CD4-positive, alpha-beta T cell treated with Interleukin-17A for 4 hours (primary cell): ENCODE measurements at regions not wholly inside any gene's neighbourhood (a gene's known extent, or its start where the extent isn't known, plus 50 kb on each side); places are given as distances from the start of the nearest gene placed in this dataset.
A peak's percentile ranks its signal among the peaks of the same experiment; 100 is the strongest.

ENCODE experiments used
- DNase-seq: peaks from one replicate; pipeline ENCODE4 v3.0.0-alpha.2; 2020; ENCODE audit warnings: mixed read lengths

- no peak for DNase-seq
These were observed 133.4 kb downstream of the TM9SF2 start for GRCh38 chr13:99634672-99635071.

DNA sequence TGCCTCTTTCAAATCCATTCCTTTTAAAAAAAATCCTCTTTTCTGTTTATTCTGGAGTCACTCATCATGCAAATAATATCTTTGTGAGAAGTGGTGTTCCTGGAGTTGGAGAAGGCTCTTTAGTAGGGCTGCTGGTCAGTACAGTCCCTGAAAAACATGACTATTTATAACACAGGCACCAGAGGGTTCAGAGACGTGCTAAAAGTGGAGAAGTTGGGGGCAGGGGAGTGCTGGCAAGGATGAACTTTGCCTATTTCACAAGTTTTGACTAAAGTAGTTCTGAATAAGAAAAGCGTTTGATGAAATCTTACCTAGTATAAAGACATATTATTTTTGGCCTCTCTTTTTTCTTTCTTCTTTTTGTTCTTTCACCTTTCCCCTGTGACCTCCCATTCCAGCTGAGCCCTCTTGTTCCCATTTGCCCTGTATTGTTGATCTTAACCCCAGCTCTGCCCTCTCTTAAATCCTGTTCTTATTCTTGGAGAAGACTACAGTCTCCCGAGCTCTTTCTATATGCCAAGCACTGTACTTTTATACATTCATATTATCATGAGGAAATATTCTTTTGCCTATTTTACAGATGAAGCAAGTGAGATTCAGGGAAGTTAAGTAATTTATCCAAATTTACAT, 129.1 kb downstream of the TM9SF2 start:
- no peak for DNase-seq

- DNase-seq = no peak
These were observed 128.4 kb downstream of the TM9SF2 start for GRCh38 chr13:99629641-99630040.

GRCh38 chr13:99628442-99628841, 127.2 kb downstream of the TM9SF2 start:
- DNase-seq = no peak

DNA sequence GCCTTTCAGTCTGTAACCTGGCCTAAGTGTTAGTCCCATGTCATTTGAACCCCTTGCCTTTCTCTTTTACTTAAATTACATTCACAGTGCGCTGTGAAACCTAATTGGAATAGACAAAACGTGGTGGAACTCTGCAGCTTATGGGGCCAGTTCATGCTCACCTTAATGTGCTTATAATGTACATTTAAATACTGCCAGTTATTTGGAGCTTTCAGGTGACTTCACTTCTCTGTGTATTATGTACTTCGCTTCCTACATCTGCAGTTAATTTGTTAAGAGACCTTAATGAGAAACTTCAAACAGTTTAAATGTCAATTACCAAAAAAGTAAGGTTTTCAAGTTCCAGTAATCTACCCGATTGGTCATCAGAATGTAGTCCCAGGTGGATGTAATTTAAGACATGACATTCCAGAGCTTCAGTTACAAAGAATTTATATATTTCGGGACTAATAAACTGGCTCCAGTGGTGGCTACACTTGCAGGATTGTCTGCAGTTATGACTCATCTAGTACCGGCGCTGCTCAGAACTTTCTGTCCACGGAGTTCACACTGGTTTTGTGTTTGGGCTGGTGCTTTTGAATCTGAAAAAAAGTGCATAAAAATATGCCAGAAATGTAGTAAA, 125.3 kb downstream of the TM9SF2 start:
- DNase-seq = no peak

DNA sequence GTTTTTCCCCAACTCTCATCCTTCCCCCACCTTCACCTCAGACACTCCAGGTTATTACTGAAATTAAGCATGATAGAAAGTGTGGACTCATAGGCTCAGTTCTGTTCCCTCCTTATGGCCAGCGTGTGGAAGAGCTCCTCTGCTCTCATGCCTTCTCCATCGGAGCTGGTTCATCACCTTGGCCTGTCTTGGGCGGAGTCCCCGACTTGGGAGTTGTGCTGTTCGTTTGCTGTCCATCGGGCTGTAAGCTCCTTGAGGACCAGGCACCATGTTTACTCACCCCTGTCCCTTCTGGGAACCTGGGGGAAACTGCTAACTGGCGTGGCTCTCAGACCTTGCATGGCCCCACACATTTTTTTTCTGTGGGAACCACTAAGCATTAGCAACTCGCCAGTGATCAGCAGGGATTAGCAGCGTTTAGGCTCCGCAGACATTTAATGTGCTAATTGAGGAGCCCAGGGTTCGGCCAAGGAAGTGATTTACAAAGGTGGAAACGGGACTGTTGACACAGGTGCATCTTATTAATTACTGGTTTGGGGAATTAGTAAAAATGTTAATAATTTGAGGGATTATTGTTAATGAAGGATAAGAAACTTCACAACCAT, 123.8 kb downstream of the TM9SF2 start:
- DNase-seq = no peak

- DNase-seq = no peak
These were observed 119.5 kb downstream of the TM9SF2 start for GRCh38 chr13:99620806-99621205.

DNA sequence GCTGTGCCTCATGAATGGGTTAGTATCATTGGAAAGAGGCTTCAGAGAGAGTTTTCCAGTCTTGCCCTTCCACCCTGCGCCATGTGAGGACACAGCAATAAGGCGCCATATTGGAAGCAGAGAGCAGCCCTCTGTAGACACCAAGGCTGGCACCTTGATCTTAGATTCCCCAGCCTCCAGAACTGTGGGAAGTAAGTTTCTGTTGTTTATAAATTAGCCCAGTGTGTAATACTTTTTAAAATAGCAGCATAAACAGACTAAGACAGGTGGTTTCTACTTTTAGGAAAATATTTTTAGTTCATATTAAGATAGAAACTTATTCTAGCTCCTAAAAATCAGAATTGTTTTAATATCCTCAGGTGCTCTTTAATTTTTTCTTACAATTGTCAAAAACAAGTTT, 117.9 kb downstream of the TM9SF2 start:
- DNase-seq = no peak

DNA sequence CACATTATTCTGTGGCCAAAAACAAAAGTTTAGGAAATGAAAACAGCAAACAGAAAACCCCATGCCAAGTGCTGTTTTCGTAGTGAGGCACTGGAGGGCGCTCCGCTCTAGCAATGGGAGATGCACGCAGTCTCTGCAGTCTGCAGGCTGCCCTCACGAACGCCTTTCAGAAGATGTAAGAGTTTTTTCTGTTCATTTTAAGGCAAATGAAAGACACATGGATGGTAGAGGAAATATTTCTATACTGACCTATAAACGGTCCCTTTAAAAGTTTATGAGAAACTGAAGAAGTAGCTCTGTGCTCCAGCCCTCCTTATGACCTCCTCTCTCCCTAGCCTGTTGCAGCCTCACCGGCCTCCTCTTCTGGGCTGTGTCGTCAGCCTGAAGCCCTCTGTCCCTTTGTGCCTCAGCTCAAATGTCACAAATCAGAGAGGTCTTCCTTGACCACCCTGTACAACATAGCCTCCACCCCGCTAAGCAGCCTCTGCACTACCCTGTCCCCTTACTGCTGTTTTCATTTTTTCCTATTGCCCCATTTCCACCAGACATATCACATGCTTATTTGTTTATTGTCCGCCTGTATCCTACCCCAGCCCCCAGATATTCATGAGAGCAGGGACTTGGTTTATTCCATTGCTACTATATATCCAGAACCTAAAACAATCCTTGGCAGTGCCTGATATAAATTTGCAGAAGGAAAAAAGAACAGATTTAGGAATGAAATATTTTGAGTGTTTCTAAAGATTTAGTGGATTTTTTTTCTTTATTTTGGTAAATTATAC, 116.4 kb downstream of the TM9SF2 start:
- DNase-seq = peak; percentile 41

DNA sequence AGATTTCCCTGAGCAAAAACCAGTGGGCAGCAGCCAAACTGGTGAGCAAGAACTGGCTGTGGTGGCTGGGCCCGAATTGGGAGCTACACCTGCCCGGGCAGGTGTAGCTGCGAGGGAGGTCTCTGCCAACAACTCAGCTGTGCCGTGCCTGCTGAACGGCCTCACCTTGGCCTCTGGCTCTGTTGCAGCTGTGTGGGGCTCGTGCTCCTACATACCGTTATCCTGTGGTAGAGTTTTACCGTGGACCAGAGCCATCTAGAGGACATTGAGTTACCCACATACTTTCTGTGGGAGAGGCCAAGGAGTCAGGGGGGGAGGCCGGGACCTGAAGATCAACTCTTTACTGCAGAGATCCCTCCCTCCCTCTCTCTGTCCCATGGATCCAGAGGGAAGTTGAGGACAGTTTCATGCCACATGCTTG, 113.2 kb downstream of the TM9SF2 start:
- peak; percentile 58 for DNase-seq
